Embryonic facial prominence (tissue), 1 donor: ENCODE measurements at regions not wholly inside any gene's neighbourhood (a gene's known extent, or its start where the extent isn't known, plus 50 kb on each side); places are given as distances from the start of the nearest gene placed in this dataset.
"Not testable (repeated sequence)": the region's sequence is repeated elsewhere in the genome, so short reads cannot be mapped to it uniquely, and the experiment has no call there.

Source experiments
- DNase-seq: peaks from one replicate; pipeline ENCODE4 v3.0.0-alpha.2; 2016; ENCODE audit errors: extremely low spot score

DNA sequence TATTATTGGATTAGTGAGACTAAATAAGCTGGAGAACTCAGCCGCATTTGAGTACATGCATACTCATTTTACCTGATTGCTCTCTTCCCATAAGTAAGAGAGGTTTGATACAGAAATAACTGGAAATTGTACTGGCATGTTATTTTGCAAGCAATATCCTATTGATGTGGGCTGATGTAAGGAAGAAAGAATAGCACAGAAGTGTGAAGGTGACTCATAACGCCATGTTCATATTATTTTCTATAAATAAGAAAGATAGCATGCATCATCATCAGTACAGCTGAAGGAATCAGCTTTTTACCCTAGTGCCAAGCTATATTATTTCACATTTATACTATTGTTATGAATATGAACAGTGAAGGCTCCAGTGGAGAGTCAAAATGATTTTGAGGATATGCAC is 138.3 kb upstream of the FAM47A start:
- no peak for DNase-seq

DNA sequence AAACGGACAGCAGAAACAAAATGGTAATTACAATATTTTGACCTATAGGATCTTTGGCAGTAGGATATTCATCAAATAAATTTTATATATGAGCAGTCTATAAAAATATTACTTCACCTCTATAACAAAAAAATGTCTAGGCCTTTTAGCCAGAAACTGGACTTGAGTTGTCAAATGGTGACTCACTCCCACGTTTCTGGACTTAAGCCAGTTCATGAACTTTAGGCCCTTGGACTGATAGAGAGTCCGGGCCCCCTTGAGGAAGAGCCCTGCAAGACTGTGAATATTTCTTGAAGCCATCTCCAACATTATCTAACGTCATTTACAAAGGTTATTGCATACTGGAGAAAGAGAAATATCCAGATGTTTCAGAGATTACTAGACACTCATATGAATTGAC is 106.8 kb upstream of the FAM47A start:
- no peak for DNase-seq

DNA sequence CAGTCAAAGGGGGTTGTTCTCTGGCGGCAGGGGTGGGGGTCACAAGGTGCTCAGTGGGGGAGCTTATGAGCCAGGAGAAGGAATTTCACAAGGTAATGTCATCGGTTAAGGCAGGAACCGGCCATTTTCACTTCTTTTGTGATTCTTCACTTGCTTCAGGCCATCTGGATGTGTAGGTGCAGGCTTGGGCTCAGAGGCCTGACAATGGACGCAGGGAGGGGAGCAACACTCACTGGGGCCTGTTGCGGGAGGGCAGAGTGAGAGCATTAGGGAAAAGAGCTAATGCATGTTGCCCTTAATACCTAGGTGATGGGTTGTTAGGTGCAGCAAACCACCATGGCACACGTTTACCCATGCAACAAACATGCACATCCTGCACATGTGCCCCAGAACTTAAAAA is 98.0 kb upstream of the FAM47A start:
- DNase-seq: not testable (repeated sequence)

DNA sequence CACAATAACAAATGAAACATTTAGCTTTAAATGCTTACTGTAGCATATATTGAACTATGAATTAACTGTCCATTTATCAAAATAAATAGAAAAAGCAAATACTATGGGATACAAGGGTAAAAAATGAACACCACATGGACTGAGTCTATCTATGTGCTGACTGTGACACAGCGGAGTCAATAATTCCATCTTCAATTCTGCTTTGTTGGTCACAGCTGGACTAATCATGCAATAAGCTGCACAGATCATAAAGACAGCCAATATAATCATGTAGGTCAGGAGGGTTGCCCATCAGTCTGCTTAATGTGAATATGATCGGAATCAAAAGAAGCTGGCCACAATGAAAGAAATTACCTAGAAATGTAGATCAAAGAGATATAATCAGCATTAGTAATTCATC is 95.7 kb upstream of the FAM47A start:
- DNase-seq: no peak

DNA sequence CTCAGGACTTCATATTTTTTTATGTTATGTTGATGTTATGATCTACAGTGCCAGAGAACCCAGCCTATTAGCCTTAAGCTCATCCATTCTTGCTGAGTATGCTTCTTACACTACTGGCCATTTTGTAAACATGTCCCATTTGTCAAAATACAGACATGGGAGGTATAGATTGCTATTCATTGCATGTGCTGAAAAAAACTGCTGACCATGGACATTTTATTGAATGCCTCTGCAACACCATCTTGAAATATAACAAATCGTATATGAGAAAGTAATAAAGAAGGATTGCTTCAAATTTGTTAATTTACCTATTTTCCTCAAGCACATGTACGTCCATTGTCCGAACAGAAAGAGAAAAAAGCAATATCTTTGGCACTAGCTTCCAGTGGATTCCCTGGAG is 91.5 kb upstream of the FAM47A start:
- no peak for DNase-seq

DNA sequence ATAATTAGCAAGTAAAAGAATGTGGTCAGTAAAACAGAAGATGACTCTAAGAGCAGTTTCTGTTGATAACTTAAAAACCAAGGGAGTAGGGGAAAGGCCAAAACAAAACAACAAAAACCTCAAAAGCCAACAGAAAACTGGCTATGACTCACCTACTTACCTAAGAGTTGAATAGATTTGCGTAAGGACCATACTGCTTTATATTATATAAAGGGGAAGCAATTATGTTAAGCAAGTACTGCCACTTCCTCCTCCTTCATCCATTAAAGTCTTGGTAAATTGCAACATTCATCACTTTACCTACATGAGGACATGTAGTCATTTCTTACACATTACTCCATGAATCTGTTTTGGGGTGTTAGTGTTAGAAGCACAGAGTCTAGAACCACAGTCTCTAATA is 85.9 kb upstream of the FAM47A start:
- DNase-seq: no peak

DNA sequence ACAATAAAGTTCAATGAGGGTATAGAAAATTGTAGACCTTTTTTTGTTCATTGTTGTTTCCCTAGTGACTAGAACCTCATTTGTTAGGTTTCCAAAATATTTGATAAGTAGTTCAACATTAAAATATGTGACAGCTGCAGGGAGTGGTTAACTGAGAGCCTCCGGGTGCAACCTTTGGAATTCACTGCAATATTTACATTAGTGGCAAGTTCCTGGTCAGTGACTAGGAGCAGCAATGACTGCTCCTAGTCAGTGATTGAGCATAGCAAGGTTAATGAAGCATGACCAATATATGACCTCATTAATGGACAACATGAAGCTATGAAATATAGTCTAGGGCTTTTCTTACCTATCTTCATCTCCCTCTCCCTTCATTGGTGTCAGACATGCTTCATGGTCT is 65.8 kb upstream of the FAM47A start:
- DNase-seq: no peak
